ENCODE measurements at regions not wholly inside any gene's neighbourhood (a gene's known extent, or its start where the extent isn't known, plus 50 kb on each side); places are given as distances from the start of the nearest gene placed in this dataset.

DNA sequence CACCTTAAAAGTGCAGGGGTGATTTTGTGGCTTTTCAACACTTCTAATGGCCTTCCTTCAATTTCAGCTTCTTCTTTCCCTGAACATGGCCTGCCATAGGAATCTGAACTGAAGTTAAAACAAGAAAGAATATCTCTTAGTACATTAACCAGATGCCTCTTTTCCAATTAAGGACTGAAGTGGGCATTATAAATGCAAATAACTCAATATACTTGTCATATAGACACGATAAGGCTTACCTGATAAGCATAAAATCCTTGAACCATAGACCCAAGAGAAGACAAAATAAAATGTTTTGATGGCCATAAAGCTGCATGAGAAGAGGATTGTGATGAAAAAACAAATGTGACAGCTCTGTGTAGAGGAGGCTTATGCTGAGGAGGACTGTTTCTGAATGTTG, 173.1 kb downstream of the MC4R start:
- H3K4me3 ChIP-seq (ENCODE audit: low read depth, poor library complexity, severe bottlenecking): no peak overlapping the region
- WGBS, 2 donors: 84 to 94% methylated on average over 1 of the region's 1 CpG
- no peak for DNase-seq (ENCODE audit: low spot score in 2 of 2)
- intact Hi-C loops (cut with DNase I; ENCODE audit: low total_unique reads): no loop called here
- no peak for TF ChIP-seq POLR2A (IDR thresholded peaks at IDR 0.05)

- TF ChIP-seq CTCF (IDR thresholded peaks at IDR 0.05) (no peak), POLR2A (IDR thresholded peaks at IDR 0.05) (no peak)
- WGBS, 2 donors: 55 to 63% methylated on average over 3 of the region's 3 CpGs
- no peak overlapping the region for H3K4me3 ChIP-seq (ENCODE audit: low read depth, poor library complexity, severe bottlenecking)
- intact Hi-C loops (cut with DNase I; ENCODE audit: low total_unique reads): no loop called here
- no peak for DNase-seq (ENCODE audit: low spot score in 2 of 2)
Observed at GRCh38 chr18:60197671-60198462, 174.7 kb downstream of the MC4R start.

DNA sequence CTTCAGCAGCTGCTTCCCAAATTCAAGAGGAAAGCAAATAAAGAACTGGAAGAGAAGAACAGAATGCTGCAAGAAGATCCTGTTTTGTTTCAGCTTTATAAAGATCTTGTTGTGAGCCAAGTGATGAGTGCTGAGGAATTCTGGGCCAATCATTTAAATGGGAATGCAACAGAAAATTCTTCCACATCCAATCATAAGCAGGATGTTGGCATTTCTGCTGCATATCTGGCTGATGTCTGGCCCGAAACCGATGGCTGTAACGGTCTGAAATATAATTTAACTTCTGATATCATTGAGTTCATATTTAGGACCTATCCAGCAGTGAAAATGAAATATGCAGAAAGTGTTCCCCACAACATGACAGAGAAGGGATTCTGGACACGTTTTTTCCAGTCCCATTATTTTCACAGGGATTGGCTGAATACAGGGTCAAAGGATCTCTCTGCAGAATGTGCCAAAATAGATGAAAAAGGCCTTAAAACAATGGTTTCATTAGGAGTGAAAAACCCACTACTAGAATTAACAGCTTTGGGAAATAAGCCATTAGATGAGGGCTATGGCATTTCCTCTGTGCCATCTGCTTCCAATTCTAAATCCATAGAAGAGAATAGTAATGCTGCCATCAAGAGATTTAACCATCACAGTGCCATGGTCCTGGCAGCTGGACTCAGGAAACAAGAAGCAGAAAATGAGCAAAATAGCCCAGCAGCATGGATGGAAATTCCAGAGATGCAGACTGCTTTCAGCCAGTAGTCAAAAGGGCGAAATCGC, 175.6 kb downstream of the MC4R start:
- intact Hi-C loops (cut with DNase I; ENCODE audit: low total_unique reads): no loop called here
- no peak for DNase-seq (ENCODE audit: low spot score in 2 of 2)

GRCh38 chr18:60193780-60194179, 178.8 kb downstream of the MC4R start:
- intact Hi-C loops (cut with DNase I; ENCODE audit: low total_unique reads): no loop called here
- H3K4me3 ChIP-seq (ENCODE audit: low read depth, poor library complexity, severe bottlenecking): no peak overlapping the region
- 34 to 37% methylated on average over 1 of the region's 1 CpG for WGBS, 2 donors
- no peak for DNase-seq (ENCODE audit: low spot score in 2 of 2)
- TF ChIP-seq CTCF (IDR thresholded peaks at IDR 0.05) (no peak), POLR2A (IDR thresholded peaks at IDR 0.05) (no peak)

More for the DNA sequence above, 175.6 kb downstream of the MC4R start:
- no peak overlapping the region for H3K4me3 ChIP-seq (ENCODE audit: low read depth, poor library complexity, severe bottlenecking)
- TF ChIP-seq CTCF (IDR thresholded peaks at IDR 0.05): no peak
- TF ChIP-seq POLR2A (IDR thresholded peaks at IDR 0.05): no peak
- WGBS, 2 donors: 60 to 70% methylated on average over 6 of the region's 6 CpGs

DNA sequence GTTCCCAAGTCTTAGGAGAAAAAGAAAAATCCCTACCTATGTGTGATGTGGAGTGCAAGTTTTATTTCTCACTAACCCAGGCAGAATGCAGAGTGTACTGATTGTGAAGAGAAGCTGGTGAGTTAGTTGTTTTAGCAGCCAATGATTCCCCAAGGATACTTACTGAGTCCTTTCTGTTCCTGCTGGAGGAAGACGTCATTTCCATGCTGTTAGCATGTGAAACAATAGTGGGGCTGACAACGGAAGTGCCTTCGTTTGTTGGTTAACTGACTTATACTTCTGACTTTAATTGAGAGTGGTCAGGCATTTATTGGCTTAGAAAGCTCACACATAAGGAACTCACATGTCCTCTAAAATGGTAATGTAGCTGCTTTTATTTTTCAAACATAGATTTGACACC, 180.6 kb downstream of the MC4R start:
- no peak for TF ChIP-seq POLR2A (IDR thresholded peaks at IDR 0.05)
- TF ChIP-seq CTCF (IDR thresholded peaks at IDR 0.05): no peak
- WGBS, 2 donors: 54 to 62% methylated on average over 3 of the region's 3 CpGs
- intact Hi-C loops (cut with DNase I; ENCODE audit: low total_unique reads): no loop called here
- no peak overlapping the region for H3K4me3 ChIP-seq (ENCODE audit: low read depth, poor library complexity, severe bottlenecking)
- DNase-seq (ENCODE audit: low spot score in 2 of 2): no peak

GRCh38 chr18:60189856-60190255, 182.7 kb downstream of the MC4R start:
- H3K4me3 ChIP-seq (ENCODE audit: low read depth, poor library complexity, severe bottlenecking): no peak overlapping the region
- DNase-seq (ENCODE audit: low spot score in 2 of 2): no peak
- intact Hi-C loops (cut with DNase I; ENCODE audit: low total_unique reads): no loop called here
- TF ChIP-seq POLR2A (IDR thresholded peaks at IDR 0.05): no peak
- TF ChIP-seq CTCF (IDR thresholded peaks at IDR 0.05): no peak
- 47 to 56% methylated on average over 2 of the region's 2 CpGs for WGBS, 2 donors

All from lower leg skin (tissue), 4 donors.